Spleen (tissue), 11 donors: ENCODE measurements at regions not wholly inside any gene's neighbourhood (a gene's known extent, or its start where the extent isn't known, plus 50 kb on each side); places are given as distances from the start of the nearest gene placed in this dataset.

Source experiments
- DNase-seq: peaks from one replicate; pipeline ENCODE4 v3.0.0-alpha.2; 2020
- H3K27ac ChIP-seq, 8 donors: fragments of 200-600 bp; sonication (generic) in 7 of 8; 1 replicate in 4 of 8; 2 replicates in 4 of 8; pipeline versions ENCODE4 v1.5.0 to v1.8.0; 2016 to 2021; ENCODE audit warnings: inconsistent platforms in 4 of 8, mild to moderate bottlenecking in 4 of 8, moderate library complexity in 1 of 8
- H3K27me3 ChIP-seq, 7 donors: fragments of 200-600 bp; sonication (generic) in 6 of 7; replicated peaks in 1 of 7; 1 replicate in 4 of 7; 2 replicates in 3 of 7; pipeline versions ENCODE4 v1.5.0 to v1.8.0; 2016 to 2021; ENCODE audit warnings: inconsistent platforms in 3 of 7, mild to moderate bottlenecking in 1 of 7
- H3K36me3 ChIP-seq, 6 donors: fragments of 200-600 bp; sonication (generic) in 5 of 6; 1 replicate in 4 of 6; 2 replicates in 2 of 6; pipeline versions ENCODE4 v1.5.0 to v1.8.0; 2016 to 2021; ENCODE audit warnings: inconsistent platforms in 2 of 6
- H3K4me1 ChIP-seq, 6 donors: fragments of 200-600 bp; sonication (generic) in 5 of 6; 1 replicate in 3 of 6; 2 replicates in 3 of 6; pipeline versions ENCODE4 v1.5.0 to v1.8.0; 2016 to 2021; ENCODE audit warnings: inconsistent platforms in 3 of 6
- H3K4me3 ChIP-seq, 8 donors: fragments of 200-600 bp; sonication (generic) in 7 of 8; 1 replicate in 4 of 8; 2 replicates in 4 of 8; pipeline versions ENCODE4 v1.5.0 to v1.8.0; 2016 to 2021; ENCODE audit warnings: inconsistent platforms in 4 of 8, mild to moderate bottlenecking in 4 of 8, moderate library complexity in 2 of 8
- H3K9me3 ChIP-seq, 8 donors: fragments of 200-600 bp; sonication (generic) in 7 of 8; 1 replicate in 4 of 8; 2 replicates in 4 of 8; pipeline versions ENCODE4 v1.5.0 to v1.8.0; 2016 to 2021; ENCODE audit warnings: inconsistent platforms in 4 of 8
- POLR2A ChIP-seq, 3 donors: fragments of 450-650 bp; IDR thresholded peaks; one replicate each; pipeline ENCODE4 v1.5.1; 2017; ENCODE audit warnings: antibody characterized with exemption in 3 of 3, mild to moderate bottlenecking in 1 of 3
- POLR2AphosphoS5 ChIP-seq, 3 donors: sonication (generic); formaldehyde crosslinking; IDR thresholded peaks; one replicate each; pipeline ENCODE4 v1.5.1; 2017; ENCODE audit warnings: antibody characterized with exemption in 3 of 3
- WGBS, 5 donors: extraction: QIAGEN DNeasy Blood & Tissue Kit in 3 of 5; methylation state at CpG; one replicate each; pipeline versions ENCODE4 v1.1.5 to v1.1.7; 2013 to 2018; 5-methylcytosine and 5-hydroxymethylcytosine counted together
- intact Hi-C: fragments of 100-400 bp; cut with DNase I; formaldehyde crosslinking; loops from one replicate; pipeline ENCODE4 v1.15.0; 2023; ENCODE audit warnings: low total_unique reads
- TF ChIP-seq, protein P1 (sequence below), 11 experiments: fragments of 200-600 bp in 7 of 11; fragments of 450-650 bp in 4 of 11; sonication (generic) in 4 of 11; IDR thresholded peaks in 8 of 11; conservative IDR thresholded peaks in 3 of 11; 1 replicate in 7 of 11; 2 replicates in 4 of 11; pipeline versions ENCODE4 v1.4.0 to v1.8.0; 2016 to 2021; ENCODE audit warnings: antibody characterized with exemption in 11 of 11, inconsistent platforms in 4 of 11, mild to moderate bottlenecking in 1 of 11
- donor health status: healthy with polysubstance abuse.
- donor health status: DM: no; HTN: no; CAD: no; lungs with moderate emphysema.
- donor health status: DM: no; HTN: no; CAD: no.
- donor health status: Bipolar disorder and iron deficiency.
- donor health status: healthy.
- donor health status: DM: no; HTN: no; CAD: no.
- donor health status: DM: yes; HTN: yes; CAD: no.

DNA sequence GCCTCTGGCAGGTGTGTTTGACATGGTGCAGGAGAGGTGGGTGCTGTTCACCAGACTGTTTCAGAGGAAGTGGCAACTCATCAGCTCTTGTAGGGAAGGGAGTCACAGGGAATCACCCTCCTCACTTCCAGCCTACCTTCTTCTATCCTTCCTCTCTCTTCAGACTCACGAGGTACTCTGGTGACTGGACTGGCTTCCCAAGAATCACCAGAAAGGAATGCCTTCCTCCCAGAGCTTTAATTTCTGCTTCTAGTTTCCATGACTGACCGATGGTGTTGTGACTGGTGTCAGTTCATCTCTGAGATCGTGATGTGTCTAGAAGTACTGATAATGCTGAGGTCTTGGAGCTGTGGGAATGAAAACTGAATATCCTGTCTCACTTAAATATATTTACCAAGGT is 247.3 kb downstream of the KCTD12 start:
- no peaks in the 10 kb centered on the region for H3K36me3 ChIP-seq
- H3K27ac ChIP-seq: no peak overlapping the region
- no peaks in the 10 kb centered on the region for H3K27me3 ChIP-seq
- H3K4me3 ChIP-seq: no peak overlapping the region
- no peak for TF ChIP-seq POLR2A (IDR thresholded peaks at IDR 0.05)
- TF ChIP-seq, protein P1, sequence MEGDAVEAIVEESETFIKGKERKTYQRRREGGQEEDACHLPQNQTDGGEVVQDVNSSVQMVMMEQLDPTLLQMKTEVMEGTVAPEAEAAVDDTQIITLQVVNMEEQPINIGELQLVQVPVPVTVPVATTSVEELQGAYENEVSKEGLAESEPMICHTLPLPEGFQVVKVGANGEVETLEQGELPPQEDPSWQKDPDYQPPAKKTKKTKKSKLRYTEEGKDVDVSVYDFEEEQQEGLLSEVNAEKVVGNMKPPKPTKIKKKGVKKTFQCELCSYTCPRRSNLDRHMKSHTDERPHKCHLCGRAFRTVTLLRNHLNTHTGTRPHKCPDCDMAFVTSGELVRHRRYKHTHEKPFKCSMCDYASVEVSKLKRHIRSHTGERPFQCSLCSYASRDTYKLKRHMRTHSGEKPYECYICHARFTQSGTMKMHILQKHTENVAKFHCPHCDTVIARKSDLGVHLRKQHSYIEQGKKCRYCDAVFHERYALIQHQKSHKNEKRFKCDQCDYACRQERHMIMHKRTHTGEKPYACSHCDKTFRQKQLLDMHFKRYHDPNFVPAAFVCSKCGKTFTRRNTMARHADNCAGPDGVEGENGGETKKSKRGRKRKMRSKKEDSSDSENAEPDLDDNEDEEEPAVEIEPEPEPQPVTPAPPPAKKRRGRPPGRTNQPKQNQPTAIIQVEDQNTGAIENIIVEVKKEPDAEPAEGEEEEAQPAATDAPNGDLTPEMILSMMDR (IDR thresholded peaks at IDR 0.05 in 8 of 11, conservative IDR thresholded peaks at IDR 0.05 in 3 of 11): no peak
- no peak for TF ChIP-seq POLR2AphosphoS5 (IDR thresholded peaks at IDR 0.05)
- intact Hi-C loops: no loop called here
- DNase-seq: no peak
- no peaks in the 10 kb centered on the region for H3K4me1 ChIP-seq
- no peaks in the 10 kb centered on the region for H3K9me3 ChIP-seq
- 55 to 88% (median 65%) methylated on average over 3 of the region's 3 CpGs for WGBS, 5 donors

DNA sequence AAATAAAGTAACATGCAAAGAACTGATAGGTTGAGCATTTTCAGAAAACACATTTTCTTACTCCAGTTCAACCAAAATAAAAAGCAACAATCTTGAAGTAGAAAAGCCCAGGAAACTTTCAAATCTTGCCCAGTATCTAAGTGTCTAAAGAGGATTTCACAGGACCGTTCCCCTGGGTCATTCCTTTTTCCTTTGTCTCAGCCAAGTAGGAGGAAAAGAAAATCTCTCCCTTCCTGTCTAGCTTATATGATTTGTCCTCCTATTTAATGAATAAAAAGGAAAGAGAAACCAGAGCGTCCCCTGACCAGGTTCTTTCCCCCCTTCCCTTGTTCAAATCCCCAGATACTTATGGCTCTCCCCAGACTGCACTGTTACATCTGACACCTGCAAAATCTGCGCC is 248.0 kb downstream of the KCTD12 start:
- Histone ChIP-seq H3K27me3 (no peaks in the 10 kb centered on the region), H3K27ac (no peak overlapping the region), H3K4me1 (no peaks in the 10 kb centered on the region), H3K9me3 (no peaks in the 10 kb centered on the region), H3K36me3 (no peaks in the 10 kb centered on the region), H3K4me3 (no peak overlapping the region)
- intact Hi-C loops: no loop called here
- TF ChIP-seq, protein P1 (IDR thresholded peaks at IDR 0.05 in 8 of 11, conservative IDR thresholded peaks at IDR 0.05 in 3 of 11): no peak
- TF ChIP-seq POLR2AphosphoS5 (IDR thresholded peaks at IDR 0.05) (no peak), POLR2A (IDR thresholded peaks at IDR 0.05) (no peak)
- 57 to 77% (median 72%) methylated on average over 3 of the region's 3 CpGs for WGBS, 5 donors
- no peak for DNase-seq

DNA sequence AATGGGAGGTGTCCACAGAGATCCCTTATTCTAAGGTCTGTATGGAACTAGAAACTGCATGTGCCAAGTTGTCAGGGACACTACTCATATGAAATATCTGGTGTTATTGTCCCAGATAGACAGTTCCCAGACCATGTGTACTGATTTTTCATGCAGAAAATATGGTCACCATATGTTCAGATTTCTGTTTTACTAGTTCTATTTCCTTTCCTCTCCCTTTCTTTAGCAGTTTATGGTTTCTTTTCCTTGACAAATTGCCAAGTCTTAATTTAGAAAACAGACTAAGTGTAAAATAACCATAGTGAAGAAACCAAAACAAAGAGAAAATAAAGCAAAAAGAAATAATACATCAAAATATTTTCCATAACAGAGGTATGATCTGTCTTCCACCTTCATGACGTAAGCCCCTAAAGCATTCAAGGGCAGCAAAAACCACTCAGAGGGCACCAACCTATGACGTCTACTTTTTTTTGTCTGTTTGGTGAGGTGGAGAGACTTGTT is 248.5 kb downstream of the KCTD12 start:
- TF ChIP-seq, protein P1 (IDR thresholded peaks at IDR 0.05 in 8 of 11, conservative IDR thresholded peaks at IDR 0.05 in 3 of 11): no peak
- TF ChIP-seq POLR2AphosphoS5 (IDR thresholded peaks at IDR 0.05) (no peak), POLR2A (IDR thresholded peaks at IDR 0.05) (no peak)
- WGBS, 5 donors: 69 to 82% (median 76%) methylated on average over 2 of the region's 2 CpGs
- Histone ChIP-seq H3K4me3 (no peak overlapping the region), H3K27ac (no peak overlapping the region), H3K36me3 (no peaks in the 10 kb centered on the region), H3K9me3 (no peaks in the 10 kb centered on the region), H3K27me3 (no peaks in the 10 kb centered on the region), H3K4me1 (no peaks in the 10 kb centered on the region)
- intact Hi-C loops: no loop called here
- no peak for DNase-seq

DNA sequence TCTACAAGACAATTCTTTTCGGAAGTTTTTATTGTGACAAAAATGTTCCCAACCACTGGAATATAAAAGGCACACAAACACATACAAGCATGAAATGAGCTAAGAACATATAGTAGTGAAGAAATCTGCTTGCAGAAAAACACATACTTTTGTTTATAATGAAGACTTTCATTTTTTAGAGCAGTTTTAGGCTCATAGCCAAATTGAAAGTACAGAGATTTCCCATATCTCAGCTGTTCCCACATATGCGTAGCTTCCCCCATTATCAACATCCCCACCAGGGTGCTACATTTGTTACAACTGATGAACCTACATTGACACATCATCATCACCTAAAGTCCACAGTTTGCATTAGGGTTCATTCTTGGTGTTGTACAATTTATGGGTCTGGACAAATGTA is 249.4 kb downstream of the KCTD12 start:
- no peak overlapping the region for H3K4me3 ChIP-seq
- TF ChIP-seq POLR2A (IDR thresholded peaks at IDR 0.05) (no peak), POLR2AphosphoS5 (IDR thresholded peaks at IDR 0.05) (no peak)
- TF ChIP-seq, protein P1 (IDR thresholded peaks at IDR 0.05 in 8 of 11, conservative IDR thresholded peaks at IDR 0.05 in 3 of 11): no peak
- intact Hi-C loops: no loop called here
- H3K36me3 ChIP-seq: no peaks in the 10 kb centered on the region
- no peaks in the 10 kb centered on the region for H3K27me3 ChIP-seq
- DNase-seq: no peak
- 73 to 84% (median 77%) methylated on average over 2 of the region's 2 CpGs for WGBS, 5 donors
- no peaks in the 10 kb centered on the region for H3K9me3 ChIP-seq
- no peak overlapping the region for H3K27ac ChIP-seq
- no peaks in the 10 kb centered on the region for H3K4me1 ChIP-seq
